Left lung (tissue), 4 donors: ENCODE measurements at regions not wholly inside any gene's neighbourhood (a gene's known extent, or its start where the extent isn't known, plus 50 kb on each side); places are given as distances from the start of the nearest gene placed in this dataset.

Experiments
- ATAC-seq: fragments of 200-7000 bp; cut with Tn5 transposase; one replicate; pipeline ENCODE4 v1.9.1; 2020; ENCODE audit warnings: moderate library complexity
- DNase-seq, 4 donors: peaks; one replicate each; pipeline ENCODE4 v3.0.0-alpha.2; 2013 to 2020
- H3K27ac ChIP-seq, 2 donors: fragments of 200-600 bp; sonication (generic) in 1 of 2; one replicate each; pipeline versions ENCODE4 v1.5.0 to v1.8.0; 2020 to 2021
- H3K27me3 ChIP-seq, 2 donors: fragments of 200-600 bp; sonication (generic) in 1 of 2; one replicate each; pipeline versions ENCODE4 v1.5.0 to v1.8.0; 2020 to 2021
- H3K36me3 ChIP-seq, 2 donors: fragments of 200-600 bp; sonication (generic) in 1 of 2; one replicate each; pipeline versions ENCODE4 v1.5.0 to v1.8.0; 2020 to 2021
- H3K4me1 ChIP-seq, 2 donors: fragments of 200-600 bp; one replicate each; pipeline ENCODE4 v1.8.0; 2021
- H3K4me3 ChIP-seq, 2 donors: fragments of 200-600 bp; sonication (generic) in 1 of 2; one replicate each; pipeline versions ENCODE4 v1.5.0 to v1.8.0; 2020 to 2021; ENCODE audit warnings: mild to moderate bottlenecking in 1 of 2
- H3K9me3 ChIP-seq, 2 donors: fragments of 200-600 bp; sonication (generic) in 1 of 2; one replicate each; pipeline versions ENCODE4 v1.5.0 to v1.8.0; 2020 to 2021
- intact Hi-C, 2 donors: fragments of 100-400 bp; cut with DNase I; formaldehyde crosslinking; loops; one replicate each; pipeline versions ENCODE4 v1.11.2 to v1.14.2; 2022
- TF ChIP-seq, protein P1 (sequence below), 2 donors: fragments of 200-600 bp; sonication (generic) in 1 of 2; IDR thresholded peaks; one replicate each; pipeline versions ENCODE4 v1.5.0 to v1.8.0; 2021; ENCODE audit warnings: antibody characterized with exemption in 2 of 2
- donor health status: DM: no; HTN: yes; CAD: no.
- donor health status: DM: no; HTN: no; CAD: no.

DNA sequence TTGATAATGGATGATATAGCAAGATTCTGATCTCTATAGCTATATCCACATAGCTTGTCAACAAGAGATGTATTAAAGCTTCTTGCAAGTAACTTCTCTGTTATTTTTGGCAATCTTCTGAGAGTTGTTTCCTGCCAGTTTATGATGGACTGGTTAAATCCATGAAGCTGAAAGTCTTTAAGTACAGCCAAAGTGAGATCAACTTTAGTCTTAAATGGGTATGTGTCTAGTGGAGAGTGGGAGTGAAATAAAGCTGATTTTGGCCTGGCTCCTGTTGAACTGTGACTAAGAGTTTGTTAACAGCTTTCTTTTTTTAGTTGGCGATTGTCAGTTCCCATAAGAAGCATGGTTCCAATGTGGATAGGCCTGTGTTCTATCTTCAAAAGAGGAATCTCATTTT, 350.9 kb upstream of the PCSK5 start:
- Histone ChIP-seq H3K27me3 (no peaks in the 10 kb centered on the region), H3K4me1 (no peaks in the 10 kb centered on the region), H3K9me3 (peaks cover 0 to 6% of the 10 kb centered on the region in 2 donors), H3K27ac (no peak overlapping the region), H3K4me3 (no peak overlapping the region), H3K36me3 (no peaks in the 10 kb centered on the region)
- no peak for ATAC-seq
- intact Hi-C loops, result no loop called here
- TF ChIP-seq, protein P1, sequence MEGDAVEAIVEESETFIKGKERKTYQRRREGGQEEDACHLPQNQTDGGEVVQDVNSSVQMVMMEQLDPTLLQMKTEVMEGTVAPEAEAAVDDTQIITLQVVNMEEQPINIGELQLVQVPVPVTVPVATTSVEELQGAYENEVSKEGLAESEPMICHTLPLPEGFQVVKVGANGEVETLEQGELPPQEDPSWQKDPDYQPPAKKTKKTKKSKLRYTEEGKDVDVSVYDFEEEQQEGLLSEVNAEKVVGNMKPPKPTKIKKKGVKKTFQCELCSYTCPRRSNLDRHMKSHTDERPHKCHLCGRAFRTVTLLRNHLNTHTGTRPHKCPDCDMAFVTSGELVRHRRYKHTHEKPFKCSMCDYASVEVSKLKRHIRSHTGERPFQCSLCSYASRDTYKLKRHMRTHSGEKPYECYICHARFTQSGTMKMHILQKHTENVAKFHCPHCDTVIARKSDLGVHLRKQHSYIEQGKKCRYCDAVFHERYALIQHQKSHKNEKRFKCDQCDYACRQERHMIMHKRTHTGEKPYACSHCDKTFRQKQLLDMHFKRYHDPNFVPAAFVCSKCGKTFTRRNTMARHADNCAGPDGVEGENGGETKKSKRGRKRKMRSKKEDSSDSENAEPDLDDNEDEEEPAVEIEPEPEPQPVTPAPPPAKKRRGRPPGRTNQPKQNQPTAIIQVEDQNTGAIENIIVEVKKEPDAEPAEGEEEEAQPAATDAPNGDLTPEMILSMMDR (IDR thresholded peaks at IDR 0.05), result no peak
- DNase-seq, result no peak

- TF ChIP-seq, protein P1 (IDR thresholded peaks at IDR 0.05), result no peak
- no peak overlapping the region for H3K4me3 ChIP-seq
- no peaks in the 10 kb centered on the region for H3K4me1 ChIP-seq
- peaks cover 0 to 6% of the 10 kb centered on the region in 2 donors for H3K9me3 ChIP-seq
- intact Hi-C loops, result no loop called here
- ATAC-seq, result no peak
- no peak for DNase-seq
- no peak overlapping the region for H3K27ac ChIP-seq
- no peaks in the 10 kb centered on the region for H3K27me3 ChIP-seq
- no peaks in the 10 kb centered on the region for H3K36me3 ChIP-seq
These were observed 350.3 kb upstream of the PCSK5 start for GRCh38 chr9:75540185-75540584.

DNA sequence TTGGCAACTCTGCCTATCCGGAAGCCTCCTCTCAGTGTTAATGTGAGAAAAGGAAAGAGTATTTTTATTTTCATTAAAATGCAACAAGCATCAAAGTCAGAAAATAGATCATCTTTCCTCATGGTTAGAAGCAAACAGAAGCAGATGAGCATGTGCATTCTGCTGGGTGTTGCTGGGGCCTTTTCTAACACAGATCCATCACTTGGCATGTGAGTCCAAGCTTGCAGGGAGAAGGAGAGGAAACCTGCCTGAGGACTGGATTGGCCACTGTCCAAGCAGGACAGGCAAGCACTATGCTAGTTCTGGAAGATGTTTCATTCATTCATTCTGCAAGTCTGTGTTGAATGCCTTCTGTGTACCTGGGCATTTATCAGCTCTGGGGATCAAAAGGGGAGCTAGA, 348.7 kb upstream of the PCSK5 start:
- H3K27ac ChIP-seq, result no peak overlapping the region
- H3K36me3 ChIP-seq, result no peaks in the 10 kb centered on the region
- intact Hi-C loops, result no loop called here
- peak in 1 of 4 donors; percentile 2 for DNase-seq
- no peak for ATAC-seq
- peaks cover 0 to 6% of the 10 kb centered on the region in 2 donors for H3K9me3 ChIP-seq
- H3K27me3 ChIP-seq, result no peaks in the 10 kb centered on the region
- TF ChIP-seq, protein P1 (IDR thresholded peaks at IDR 0.05), result no peak
- H3K4me1 ChIP-seq, result no peaks in the 10 kb centered on the region
- no peak overlapping the region for H3K4me3 ChIP-seq

- H3K36me3 ChIP-seq, result no peaks in the 10 kb centered on the region
- TF ChIP-seq, protein P1 (IDR thresholded peaks at IDR 0.05), result no peak
- H3K4me1 ChIP-seq, result no peaks in the 10 kb centered on the region
- intact Hi-C loops, result no loop called here
- H3K27me3 ChIP-seq, result no peaks in the 10 kb centered on the region
- H3K9me3 ChIP-seq, result no peaks in the 10 kb centered on the region
- no peak overlapping the region for H3K27ac ChIP-seq
- ATAC-seq, result no peak
- no peak for DNase-seq
- no peak overlapping the region for H3K4me3 ChIP-seq
These were observed 345.7 kb upstream of the PCSK5 start for GRCh38 chr9:75544815-75545214.

DNA sequence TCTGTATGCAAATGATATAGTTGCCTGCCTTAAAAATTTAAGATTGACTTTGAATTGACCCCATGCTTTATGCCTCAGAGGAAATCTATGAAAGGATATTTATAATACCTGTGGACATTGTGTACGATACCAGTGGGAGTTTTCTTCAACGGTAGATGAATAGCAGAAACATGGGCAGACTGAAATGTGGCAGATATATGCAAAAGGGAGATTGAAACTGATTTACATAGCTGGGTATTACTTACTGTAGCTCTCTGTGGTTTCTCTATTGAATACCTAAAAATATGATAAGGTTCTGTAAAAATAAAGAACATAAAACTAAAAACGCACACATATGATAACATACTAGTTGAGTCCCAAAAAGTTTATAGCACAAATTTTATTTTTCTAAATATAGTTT, 345.2 kb upstream of the PCSK5 start:
- intact Hi-C loops, result no loop called here
- TF ChIP-seq, protein P1 (IDR thresholded peaks at IDR 0.05), result no peak
- Histone ChIP-seq H3K4me3 (no peak overlapping the region), H3K9me3 (no peaks in the 10 kb centered on the region), H3K36me3 (no peaks in the 10 kb centered on the region), H3K27ac (no peak overlapping the region), H3K27me3 (no peaks in the 10 kb centered on the region), H3K4me1 (no peaks in the 10 kb centered on the region)
- no peak for DNase-seq
- ATAC-seq, result no peak
